Fibroblast of skin of right quadriceps (primary cell): ENCODE measurements at regions not wholly inside any gene's neighbourhood (a gene's known extent, or its start where the extent isn't known, plus 50 kb on each side); places are given as distances from the start of the nearest gene placed in this dataset.

Experiments used
- DNase-seq: peaks from one replicate; pipeline ENCODE4 v3.0.0-alpha.2; 2013

DNA sequence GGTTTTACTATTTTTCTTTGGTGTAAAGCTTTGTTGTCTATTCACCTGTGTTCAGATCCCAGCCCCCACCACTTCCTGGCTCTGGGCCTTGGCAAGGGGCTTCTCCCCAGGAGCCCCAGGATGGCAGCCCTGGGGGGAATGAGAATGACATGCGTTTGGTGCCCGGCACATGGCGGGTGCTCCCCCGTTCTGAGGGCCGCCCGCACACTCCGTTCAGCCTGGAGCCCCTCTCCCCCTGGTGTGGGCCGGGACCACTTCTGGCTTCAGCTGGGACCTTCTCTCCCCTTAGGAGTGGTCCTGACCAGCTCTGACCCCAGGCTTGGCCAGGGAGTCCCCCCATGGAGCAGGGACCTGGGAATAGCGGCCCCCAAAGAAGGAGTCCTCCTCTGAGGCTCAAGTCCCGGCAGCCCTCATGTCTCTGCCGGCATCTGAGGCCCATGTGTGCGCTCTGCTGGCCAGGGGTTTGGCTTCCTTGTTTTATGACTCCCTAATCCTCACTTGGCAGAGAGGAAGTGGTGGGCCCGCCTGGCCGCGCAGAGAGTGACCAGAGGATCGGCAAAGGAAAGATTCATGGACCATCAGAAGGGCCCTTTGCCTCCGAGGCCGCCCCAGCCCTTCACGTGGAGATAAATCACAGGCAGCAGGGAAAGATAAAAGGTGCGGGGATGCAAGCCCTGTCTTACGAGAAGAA, 57.0 kb upstream of the LMX1B start:
- no peak for DNase-seq

DNA sequence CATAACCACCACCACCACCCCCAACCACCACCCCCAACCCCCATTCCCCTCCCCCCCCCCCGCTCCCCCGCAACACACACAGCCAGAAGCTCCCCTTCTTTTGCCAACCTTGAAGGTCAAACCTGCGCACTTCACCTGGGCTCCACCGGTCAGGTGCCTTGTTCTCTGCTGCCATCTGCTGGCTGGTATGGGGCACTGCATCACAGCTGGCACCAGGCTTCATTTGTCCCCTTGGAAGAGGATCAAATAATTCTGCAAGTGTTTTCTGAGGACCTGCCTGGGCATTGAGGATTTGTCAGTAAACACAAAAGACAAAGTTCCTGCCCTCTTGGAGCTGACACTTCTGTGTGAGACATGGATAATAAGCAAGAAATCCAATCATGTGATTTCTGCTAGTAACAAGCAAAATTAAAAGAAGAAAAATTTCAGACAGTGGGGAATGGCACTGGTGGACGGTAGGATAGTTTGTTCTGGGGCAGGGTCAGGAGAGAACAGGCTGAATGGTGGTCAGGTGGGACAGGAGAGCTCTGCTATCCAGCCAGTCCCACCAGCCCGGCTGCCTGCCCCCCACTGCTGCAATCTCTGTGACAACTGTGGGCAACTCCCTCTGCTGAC, 55.6 kb upstream of the LMX1B start:
- peak; percentile 30 for DNase-seq

DNA sequence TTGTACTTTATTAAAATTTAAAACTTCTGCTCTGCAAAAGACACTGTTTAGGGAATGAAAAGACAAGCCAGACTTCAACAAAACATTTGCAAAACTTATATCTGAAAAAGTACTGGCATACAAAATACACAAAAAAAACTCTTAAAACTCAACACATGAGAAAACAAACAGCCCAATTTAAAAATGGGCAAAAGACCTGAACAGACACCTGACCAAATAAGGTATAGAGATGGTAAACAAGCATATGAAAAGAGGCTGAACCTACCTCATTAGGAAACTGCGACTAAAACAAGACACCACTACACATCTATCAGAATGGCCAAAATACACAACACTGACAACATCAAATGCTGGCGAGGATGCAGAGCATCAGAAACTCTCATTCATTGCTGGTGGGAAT, 54.4 kb upstream of the LMX1B start:
- no peak for DNase-seq

DNA sequence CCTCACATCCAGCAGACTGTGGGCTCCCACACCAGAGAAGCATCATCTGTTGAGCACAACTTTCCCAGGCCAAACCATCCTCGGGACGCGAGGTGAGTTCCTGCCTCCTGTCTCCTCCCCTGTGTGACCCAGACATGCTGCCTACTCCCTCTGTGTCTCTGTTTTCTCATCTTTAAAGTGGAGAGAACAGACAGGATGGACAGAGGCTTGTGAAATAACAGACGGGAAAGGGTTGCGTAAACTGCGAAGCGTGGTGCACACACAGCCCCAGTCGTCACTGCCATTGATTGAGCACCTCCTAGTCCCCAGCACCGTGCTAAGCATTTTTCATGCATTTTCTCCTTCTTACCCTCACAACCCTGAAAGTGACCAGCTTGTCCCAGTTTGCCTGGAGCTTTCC, 52.1 kb upstream of the LMX1B start:
- no peak for DNase-seq

DNA sequence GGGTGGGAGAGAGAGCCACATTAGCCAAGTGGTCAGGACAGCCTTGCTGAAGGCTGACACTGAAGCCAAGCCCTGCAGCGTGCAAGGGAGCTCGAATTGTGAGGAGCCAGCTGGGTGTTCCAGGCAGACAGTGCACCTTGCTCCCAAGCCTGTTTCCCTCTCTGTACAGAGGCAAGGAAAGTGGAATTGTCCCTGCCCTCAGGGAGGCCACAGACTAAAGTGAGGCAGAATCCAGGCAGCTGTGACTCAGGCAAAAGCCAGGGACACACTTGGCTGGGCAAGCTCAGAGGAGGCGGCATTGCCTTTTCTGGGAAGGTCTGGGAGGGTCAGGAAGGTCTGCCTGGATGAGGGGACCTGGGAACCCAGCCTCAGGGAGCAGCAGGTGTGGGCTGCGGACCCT, 50.2 kb upstream of the LMX1B start:
- no peak for DNase-seq
